CD4-positive, alpha-beta T cell (primary cell): ENCODE measurements at regions not wholly inside any gene's neighbourhood (a gene's known extent, or its start where the extent isn't known, plus 50 kb on each side); places are given as distances from the start of the nearest gene placed in this dataset.

Source experiments
- ATAC-seq: fragments of 200-7000 bp; cut with Tn5 transposase; one replicate; pipeline ENCODE4 v1.10.0; 2022; ENCODE audit warnings: mild to moderate bottlenecking; ENCODE audit not compliant: poor library complexity
- CTCF ChIA-PET: fragments of 350-600 bp; sonication (Branson Sonifier 250); formaldehyde crosslinking; loops from one replicate; lab custom pipeline; 2021; ENCODE audit warnings: antibody characterized with exemption, inconsistent platforms; lab: Charles Lee
- POLR2A ChIA-PET: fragments of 350-600 bp; sonication (Branson Sonifier 250); formaldehyde crosslinking; loops from one replicate; lab custom pipeline; 2021; ENCODE audit warnings: antibody characterized with exemption, inconsistent platforms; lab: Charles Lee
- DNase-seq, 14 experiments: peaks; one replicate each; pipeline ENCODE4 v3.0.0-alpha.2; 2013 to 2020; ENCODE audit warnings: mixed read lengths in 2 of 14
- H3K27ac ChIP-seq, 2 donors: one replicate each; pipeline versions ENCODE4 v1.5.1 to v1.7.0; 2013; ENCODE audit warnings: low read length in 2 of 2, low read depth in 1 of 2, mild to moderate bottlenecking in 1 of 2
- H3K27me3 ChIP-seq, 2 experiments: 1 replicate in 1 of 2; 2 replicates in 1 of 2; pipeline versions ENCODE4 v1.6.1 to v1.7.0; 2013; ENCODE audit warnings: low read length in 2 of 2, control low read depth in 1 of 2, mild to moderate bottlenecking in 1 of 2, moderate library complexity in 1 of 2; ENCODE audit not compliant: insufficient read depth in 2 of 2, control insufficient read depth in 1 of 2
- H3K36me3 ChIP-seq: one replicate; pipeline ENCODE4 v1.6.1; 2013; ENCODE audit warnings: low read length, control low read depth; ENCODE audit not compliant: insufficient read depth
- H3K4me1 ChIP-seq: one replicate; pipeline ENCODE4 v1.6.1; 2013; ENCODE audit warnings: low read length, control low read depth; ENCODE audit not compliant: insufficient read depth
- H3K4me3 ChIP-seq: one replicate; pipeline ENCODE4 v1.5.1; 2013; ENCODE audit warnings: mild to moderate bottlenecking, low read length, moderate library complexity
- H3K9me3 ChIP-seq, 2 experiments: 1 replicate in 1 of 2; 2 replicates in 1 of 2; pipeline versions ENCODE4 v1.6.1 to v1.7.0; 2013; ENCODE audit warnings: low read length in 2 of 2, mild to moderate bottlenecking in 2 of 2, control low read depth in 1 of 2, moderate library complexity in 1 of 2; ENCODE audit not compliant: control insufficient read depth in 1 of 2, insufficient read depth in 1 of 2
- H3K27ac Mint-ChIP-seq: one replicate; pipeline ENCODE4 v1.8.0; 2020; ENCODE audit warnings: mixed read lengths
- H3K27me3 Mint-ChIP-seq: one replicate; pipeline ENCODE4 v1.8.0; 2021; ENCODE audit warnings: mixed read lengths
- H3K36me3 Mint-ChIP-seq: one replicate; pipeline ENCODE4 v1.8.0; 2021; ENCODE audit warnings: low read depth, mixed read lengths
- H3K4me1 Mint-ChIP-seq: one replicate; pipeline ENCODE4 v1.8.0; 2021; ENCODE audit warnings: low read depth, mixed read lengths
- H3K4me3 Mint-ChIP-seq: one replicate; pipeline ENCODE4 v1.8.0; 2020; ENCODE audit warnings: mild to moderate bottlenecking, mixed read lengths
- H3K9me3 Mint-ChIP-seq: one replicate; pipeline ENCODE4 v1.8.0; 2020; ENCODE audit warnings: mixed read lengths
- CTCF ChIP-seq: fragments of 200-600 bp; IDR thresholded peaks from one replicate; pipeline ENCODE4 v1.8.0; 2022; ENCODE audit warnings: antibody characterized with exemption, mild to moderate bottlenecking
- intact Hi-C, 2 experiments: fragments of 100-400 bp; cut with DNase I in 1 of 2; cut with micrococcal nuclease in 1 of 2; formaldehyde crosslinking; loops; one replicate each; pipeline versions ENCODE4 v1.15.1 to v1.9.0; 2023 to 2025; cut with DNase I, micrococcal nuclease

GRCh38 chr13:68644611-68645010, 1414.5 kb upstream of the PCDH9 start:
- Mint-ChIP-seq H3K27ac (no peak overlapping the region), H3K36me3 (no peaks in the 10 kb centered on the region), H3K9me3 (peaks cover 14% of the 10 kb centered on the region), H3K27me3 (no peaks in the 10 kb centered on the region), H3K4me1 (no peaks in the 10 kb centered on the region), H3K4me3 (no peak overlapping the region)
- DNase-seq: no peak
- intact Hi-C loops: no loop called here
- no peak overlapping the region for H3K27ac ChIP-seq
- no peak for ATAC-seq
- no peak for TF ChIP-seq CTCF
- peaks cover 0 to 4% of the 10 kb centered on the region in 2 experiments for H3K9me3 ChIP-seq
- no peaks in the 10 kb centered on the region for H3K4me1 ChIP-seq
- H3K4me3 ChIP-seq: no peak overlapping the region
- no peaks in the 10 kb centered on the region for H3K36me3 ChIP-seq
- CTCF ChIA-PET: no interaction called here
- POLR2A ChIA-PET: no interaction called here
- no peaks in the 10 kb centered on the region for H3K27me3 ChIP-seq

GRCh38 chr13:68636784-68637183, 1406.6 kb upstream of the PCDH9 start:
- no peaks in the 10 kb centered on the region for H3K36me3 ChIP-seq
- H3K9me3 ChIP-seq: peaks cover 0 to 9% of the 10 kb centered on the region in 2 experiments
- Mint-ChIP-seq H3K9me3 (peaks cover 11% of the 10 kb centered on the region), H3K4me3 (no peak overlapping the region), H3K4me1 (no peaks in the 10 kb centered on the region), H3K36me3 (no peaks in the 10 kb centered on the region), H3K27ac (no peak overlapping the region), H3K27me3 (no peaks in the 10 kb centered on the region)
- CTCF ChIA-PET: no interaction called here
- intact Hi-C loops: no loop called here
- H3K27ac ChIP-seq: no peak overlapping the region
- H3K27me3 ChIP-seq: no peaks in the 10 kb centered on the region
- TF ChIP-seq CTCF: no peak
- POLR2A ChIA-PET: no interaction called here
- no peak for ATAC-seq
- DNase-seq: no peak
- no peak overlapping the region for H3K4me3 ChIP-seq
- no peaks in the 10 kb centered on the region for H3K4me1 ChIP-seq

GRCh38 chr13:68628994-68629393, 1398.9 kb upstream of the PCDH9 start:
- H3K4me1 Mint-ChIP-seq: no peaks in the 10 kb centered on the region
- H3K27ac Mint-ChIP-seq: no peak overlapping the region
- ATAC-seq (no peak), DNase-seq (no peak)
- no peaks in the 10 kb centered on the region for H3K27me3 Mint-ChIP-seq
- CTCF ChIA-PET: no interaction called here
- Histone ChIP-seq H3K27me3 (no peaks in the 10 kb centered on the region), H3K4me3 (no peak overlapping the region), H3K36me3 (no peaks in the 10 kb centered on the region), H3K27ac (no peak overlapping the region), H3K4me1 (no peaks in the 10 kb centered on the region), H3K9me3 (peaks cover 0 to 5% of the 10 kb centered on the region in 2 experiments)
- no peak for TF ChIP-seq CTCF
- POLR2A ChIA-PET: no interaction called here
- H3K36me3 Mint-ChIP-seq: no peaks in the 10 kb centered on the region
- intact Hi-C loops: no loop called here
- H3K9me3 Mint-ChIP-seq: peaks cover 3% of the 10 kb centered on the region
- H3K4me3 Mint-ChIP-seq: no peak overlapping the region
